ENCODE measurements at regions not wholly inside any gene's neighbourhood (a gene's known extent, or its start where the extent isn't known, plus 50 kb on each side); places are given as distances from the start of the nearest gene placed in this dataset.
"Not testable (repeated sequence)": the region's sequence is repeated elsewhere in the genome, so short reads cannot be mapped to it uniquely, and the experiment has no call there.

DNA sequence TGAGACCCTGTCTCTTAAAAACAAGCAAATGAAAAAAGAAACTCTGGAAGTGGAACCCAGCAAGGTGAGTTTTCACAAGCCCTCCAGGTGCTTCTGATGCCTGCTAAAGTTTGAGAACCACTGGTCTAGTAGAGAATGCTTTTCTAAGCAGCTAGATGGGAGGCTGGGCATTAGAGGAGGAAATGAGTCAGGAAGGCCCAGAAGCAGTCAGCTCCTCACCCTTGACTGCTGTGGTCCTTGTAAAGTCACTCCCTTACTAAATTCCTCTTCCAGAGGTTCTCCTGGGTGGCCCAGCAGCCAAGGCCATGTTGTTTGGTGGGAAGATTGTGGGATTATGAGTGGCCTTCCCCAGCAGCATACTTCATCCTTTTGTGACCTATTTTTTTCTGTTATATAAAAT, 52.0 kb upstream of the FYN start:
- no peak for DNase-seq (ENCODE audit: low spot score)

- DNase-seq (ENCODE audit: low spot score), result no peak
These were observed 53.6 kb upstream of the FYN start for GRCh38 chr6:111926731-111927302.

DNA sequence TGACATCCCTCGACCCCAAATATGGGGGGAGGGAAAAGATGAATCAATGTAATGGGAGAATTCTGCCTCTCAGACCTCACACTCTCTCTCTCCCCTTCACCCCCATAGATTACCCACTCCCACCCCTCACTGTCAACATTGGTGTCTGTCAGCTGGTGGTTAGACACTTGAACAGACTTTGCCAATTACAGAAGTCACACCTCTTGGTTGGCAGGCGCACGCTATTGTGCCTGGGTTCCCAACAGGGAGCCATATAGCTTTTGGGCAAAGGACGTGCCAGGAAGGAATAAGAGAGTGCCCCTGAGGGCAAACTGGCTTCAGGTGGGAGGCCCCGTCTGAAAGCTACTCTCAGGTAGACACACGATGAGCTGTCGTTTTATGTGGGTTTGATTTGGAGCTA, 54.1 kb upstream of the FYN start:
- DNase-seq (ENCODE audit: low spot score), result no peak

DNA sequence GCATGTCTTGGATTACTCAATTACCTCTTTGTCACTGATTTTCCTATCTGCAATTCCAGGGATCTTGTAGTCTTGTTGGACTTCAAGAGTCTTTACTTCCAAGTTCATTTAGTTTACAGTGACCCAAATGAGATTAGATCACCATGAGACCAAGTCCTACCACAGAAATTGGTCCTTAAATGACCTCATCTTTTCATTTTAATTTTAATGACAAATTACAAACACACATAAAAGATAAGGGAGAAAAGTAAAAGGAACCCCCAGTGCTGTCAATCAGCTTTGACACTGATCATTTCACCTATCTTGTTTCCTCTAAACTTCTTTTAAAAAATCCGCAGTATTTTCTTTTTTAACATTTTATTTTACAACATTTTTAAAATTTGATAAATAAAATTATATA, 54.9 kb upstream of the FYN start:
- DNase-seq (ENCODE audit: low spot score), result no peak

DNA sequence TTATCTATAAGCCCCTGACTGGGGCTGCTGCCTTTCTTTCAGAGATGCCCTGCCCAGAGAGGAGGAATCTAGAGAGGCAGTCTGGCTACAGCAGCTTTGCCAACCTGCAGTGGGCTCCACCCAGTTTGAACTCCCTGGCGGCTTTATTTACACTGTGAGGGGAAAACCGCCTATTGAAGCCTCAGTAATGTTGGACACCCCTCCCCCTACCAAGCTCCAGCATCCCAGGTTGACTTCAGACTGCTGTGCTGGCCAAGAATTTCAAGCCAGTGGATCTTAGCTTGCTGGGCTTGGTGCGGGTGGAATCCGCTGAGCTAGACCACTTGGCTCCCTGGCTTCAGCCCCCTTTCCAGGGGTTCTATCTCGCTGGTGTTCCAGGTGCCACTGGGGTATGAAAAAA, 61.4 kb upstream of the FYN start:
- DNase-seq (ENCODE audit: low spot score), result not testable (repeated sequence)

DNA sequence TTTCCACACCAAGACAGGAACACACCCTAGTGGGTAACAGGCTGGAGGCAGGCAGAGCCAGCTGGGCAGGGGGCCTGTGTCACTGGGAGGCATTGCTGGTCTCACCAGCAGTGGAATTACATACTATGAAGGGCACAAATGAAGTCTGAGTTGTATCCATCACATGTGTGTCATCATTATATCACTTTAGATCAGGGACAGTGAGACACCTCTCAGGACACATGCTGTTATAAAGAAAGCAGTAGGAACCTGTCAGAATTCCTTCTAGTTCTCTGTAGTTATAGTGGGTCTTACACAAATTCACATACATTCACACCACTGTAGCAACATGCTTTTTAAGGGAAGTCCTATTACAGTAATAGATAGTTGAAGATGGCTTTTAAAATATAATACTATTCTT, 63.5 kb upstream of the FYN start:
- DNase-seq (ENCODE audit: low spot score), result no peak

- DNase-seq (ENCODE audit: low spot score), result no peak
These were observed 65.5 kb upstream of the FYN start for GRCh38 chr6:111938710-111939109.

DNA sequence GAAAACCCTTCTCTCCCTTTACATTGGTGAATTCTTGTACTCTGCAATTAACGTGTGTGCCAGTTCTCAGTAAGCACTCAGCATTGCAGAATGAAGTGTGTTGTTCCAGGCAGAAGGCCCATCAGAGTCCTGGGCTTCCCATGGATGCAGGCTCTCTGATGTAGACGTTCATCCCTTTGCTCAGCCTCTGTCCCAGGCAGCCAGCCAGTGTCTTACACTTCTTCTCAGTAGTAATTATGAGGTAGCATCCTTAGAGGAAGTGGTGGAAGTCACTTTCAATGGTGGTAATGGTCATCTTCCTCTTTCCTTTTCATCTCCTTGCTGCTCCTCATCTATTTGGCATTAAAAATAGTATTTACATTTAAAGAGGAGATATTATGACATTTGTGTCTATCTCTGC, 66.7 kb upstream of the FYN start:
- no peak for DNase-seq (ENCODE audit: low spot score)

- DNase-seq (ENCODE audit: low spot score), result no peak
These were observed 67.5 kb upstream of the FYN start for GRCh38 chr6:111940801-111941200.

DNA sequence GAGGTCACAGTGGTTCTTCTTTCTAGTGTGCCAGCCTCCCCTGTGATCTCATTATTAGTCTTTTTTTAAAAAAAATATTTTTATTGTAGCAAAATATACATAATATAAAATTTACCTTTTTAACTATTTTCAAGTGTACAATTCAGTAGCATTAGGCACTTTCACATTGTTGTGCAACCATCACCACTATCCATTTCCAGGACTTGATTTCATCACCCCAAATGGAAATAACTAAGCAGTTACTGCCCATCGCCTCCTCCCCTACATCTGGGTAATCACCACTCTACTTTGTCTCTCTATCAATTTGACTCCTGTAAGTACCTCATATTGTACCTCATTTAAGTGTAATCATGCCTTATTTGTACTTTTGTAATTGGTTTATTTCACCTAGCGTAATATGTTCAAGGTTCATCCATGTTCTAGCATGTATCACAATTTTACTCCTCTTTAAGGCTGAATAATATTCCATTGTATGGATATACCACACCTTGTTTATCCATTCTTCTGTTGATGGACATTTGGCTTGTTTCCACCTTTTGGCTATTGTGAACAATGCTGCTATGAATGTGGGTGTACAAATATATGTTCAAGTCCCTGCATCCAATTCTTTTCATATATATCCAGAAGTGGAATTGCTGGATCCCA, 68.6 kb upstream of the FYN start:
- DNase-seq (ENCODE audit: low spot score), result no peak

DNA sequence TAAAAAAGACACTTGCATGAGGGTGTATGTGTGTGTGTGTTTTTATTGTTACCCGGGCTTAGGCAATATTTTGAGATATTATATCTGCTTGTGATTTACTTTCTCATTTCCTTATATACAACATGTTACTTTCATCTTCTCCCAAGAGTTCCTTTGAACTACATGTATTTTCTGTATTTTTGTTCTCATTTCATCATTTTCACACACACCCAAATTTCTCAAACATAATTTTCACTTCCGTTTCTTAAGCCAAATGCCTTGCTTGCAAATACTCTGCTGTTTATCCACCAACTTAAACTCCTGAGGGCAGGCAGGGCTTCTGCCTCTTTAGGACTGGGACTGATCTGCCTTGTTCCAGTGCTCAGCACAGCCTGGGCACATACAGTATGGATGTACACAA, 69.3 kb upstream of the FYN start:
- DNase-seq (ENCODE audit: low spot score), result no peak

GRCh38 chr6:111943266-111943665, 70.0 kb upstream of the FYN start:
- no peak for DNase-seq (ENCODE audit: low spot score)

GRCh38 chr6:111943726-111944125, 70.5 kb upstream of the FYN start:
- DNase-seq (ENCODE audit: low spot score), result no peak

DNA sequence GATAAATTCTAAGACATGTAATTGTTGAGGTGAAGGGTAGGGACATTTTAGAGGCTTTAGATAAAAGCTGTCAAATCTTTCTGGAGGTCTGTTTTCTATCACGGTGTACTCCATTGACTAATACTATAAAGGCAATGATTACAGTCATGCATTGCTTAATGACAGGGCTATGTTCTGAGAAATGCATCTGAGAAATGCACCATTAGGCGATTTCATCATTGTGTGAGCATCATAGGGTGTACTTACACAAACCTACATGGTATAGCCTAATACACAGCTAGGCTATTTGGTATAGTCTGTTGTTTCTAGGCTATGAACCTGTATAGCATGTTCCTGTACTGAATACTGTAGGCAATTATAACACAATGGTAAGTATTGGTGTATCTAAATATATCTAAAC, 71.3 kb upstream of the FYN start:
- no peak for DNase-seq (ENCODE audit: low spot score)

GRCh38 chr6:111949546-111949945, 76.3 kb upstream of the FYN start:
- no peak for DNase-seq (ENCODE audit: low spot score)

- DNase-seq (ENCODE audit: low spot score), result not testable (repeated sequence)
These were observed 76.7 kb upstream of the FYN start for GRCh38 chr6:111949984-111950383.

- no peak for DNase-seq (ENCODE audit: low spot score)
These were observed 77.6 kb upstream of the FYN start for GRCh38 chr6:111950661-111951496.

DNA sequence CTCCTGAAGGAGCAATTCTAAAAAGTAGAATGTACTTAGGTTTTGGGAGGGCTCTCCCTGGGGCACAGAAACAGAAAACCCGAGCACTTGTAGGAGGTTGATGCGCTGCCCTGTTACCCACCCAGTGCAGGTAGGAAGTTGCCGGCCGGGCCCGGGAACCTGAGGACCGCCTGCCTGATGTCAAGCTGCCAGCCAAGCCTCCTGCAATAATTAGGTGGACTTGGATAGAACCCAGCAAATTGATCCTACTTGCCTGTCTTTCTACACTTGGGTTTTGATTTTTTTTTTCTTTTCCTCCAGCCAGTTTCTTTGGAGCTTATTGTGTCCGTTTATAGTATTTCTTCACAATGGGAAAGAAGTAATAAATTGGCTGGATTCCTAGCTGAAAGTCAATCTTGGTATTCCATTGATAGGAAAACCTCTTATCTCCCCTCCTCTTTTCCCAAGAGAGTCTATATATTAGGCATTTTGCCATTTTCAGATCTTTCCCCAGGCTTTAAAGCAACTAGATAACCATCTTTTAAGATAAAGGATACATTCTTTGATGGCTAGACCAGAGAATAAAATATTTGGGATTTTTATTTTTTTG, 78.3 kb upstream of the FYN start:
- DNase-seq (ENCODE audit: low spot score), result no peak

DNA sequence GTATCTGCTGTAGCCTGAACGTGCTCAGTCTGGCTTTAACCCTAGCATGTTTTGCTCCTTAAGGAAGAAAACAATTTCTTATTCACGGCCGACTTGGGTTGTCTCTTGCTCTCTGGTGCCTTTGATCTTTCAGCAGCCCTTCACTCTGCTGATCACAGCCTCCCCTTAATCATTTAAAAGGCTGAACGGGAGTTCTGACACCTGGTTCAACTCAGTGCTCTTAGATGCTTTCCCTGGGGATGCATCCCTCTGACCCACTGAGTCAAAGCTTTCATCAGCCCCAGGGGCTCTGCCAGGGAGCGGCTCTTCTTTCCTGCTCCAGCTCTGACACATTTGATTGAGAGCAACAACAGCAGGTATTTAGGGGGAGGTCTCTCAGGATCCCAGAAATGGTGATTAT, 79.0 kb upstream of the FYN start:
- no peak for DNase-seq (ENCODE audit: low spot score)

DNA sequence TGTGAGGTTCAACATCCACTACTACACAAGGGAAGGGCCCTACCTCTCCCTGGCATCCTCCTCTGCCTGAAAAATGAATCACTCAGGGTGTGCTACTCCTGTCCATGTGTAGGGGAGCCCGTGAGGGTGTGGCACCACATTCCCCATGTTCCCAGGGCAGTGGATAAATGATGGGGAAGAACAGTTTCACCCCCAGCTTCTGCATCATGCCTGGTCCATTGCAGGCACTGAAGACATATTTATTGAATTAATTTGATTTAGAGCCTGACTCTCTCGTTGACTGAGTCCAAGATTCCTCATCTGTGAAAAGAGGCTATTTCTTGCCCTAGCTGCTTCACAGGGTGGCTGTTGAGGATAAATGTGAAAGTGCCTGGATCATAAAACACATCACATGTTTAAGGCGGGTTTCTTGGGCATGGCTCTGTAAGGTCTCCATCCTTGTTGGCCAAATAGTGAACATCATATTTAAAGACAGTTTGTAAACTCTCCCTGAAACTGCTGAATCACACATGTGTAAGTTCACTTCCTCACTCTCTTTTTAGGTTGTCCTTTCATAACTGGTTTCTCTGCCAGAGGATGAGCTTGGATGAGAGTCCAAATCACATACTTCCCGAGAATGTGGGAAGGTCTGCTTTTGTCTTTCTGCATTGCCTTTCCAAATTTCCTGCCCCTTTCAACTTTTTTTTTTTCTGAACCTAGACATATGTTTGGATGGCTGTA, 79.7 kb upstream of the FYN start:
- no peak for DNase-seq (ENCODE audit: low spot score)

- no peak for DNase-seq (ENCODE audit: low spot score)
These were observed 82.8 kb upstream of the FYN start for GRCh38 chr6:111956098-111956497.

DNA sequence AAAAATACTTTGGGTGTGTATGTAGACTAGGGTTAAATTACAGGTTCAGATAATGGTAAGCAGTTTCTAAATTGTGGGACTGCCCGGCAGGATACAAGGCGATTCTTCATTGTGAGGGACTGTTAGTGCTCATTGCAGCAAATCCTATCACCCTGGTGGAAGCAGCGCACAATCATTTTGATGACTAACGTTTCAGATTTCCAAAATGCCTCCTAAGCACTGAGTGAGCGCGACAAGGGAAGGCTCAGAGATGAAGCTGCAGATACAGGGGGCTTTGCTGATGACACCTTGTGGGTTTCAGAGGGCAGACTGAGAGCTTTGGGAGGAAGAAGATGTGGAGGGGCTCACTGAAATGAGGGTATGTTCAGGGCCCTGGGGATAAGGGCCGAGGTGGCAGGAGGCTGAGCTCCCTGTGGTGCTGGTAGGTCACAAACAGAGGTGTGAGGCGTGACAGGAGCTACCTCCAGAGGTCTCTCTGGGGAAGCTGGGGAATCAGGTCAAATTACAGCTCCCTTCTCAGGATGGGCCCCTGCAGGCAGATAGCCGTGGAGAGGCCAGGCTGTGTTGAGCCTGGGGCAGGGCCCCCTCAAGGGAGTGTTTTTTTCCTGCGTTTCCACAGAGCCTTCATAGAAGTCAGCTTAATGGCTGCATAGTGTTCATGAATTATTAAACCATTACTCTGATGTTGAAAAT, 84.5 kb upstream of the FYN start:
- DNase-seq (ENCODE audit: low spot score), result no peak

All from hematopoietic multipotent progenitor cell treated with erythropoietin and hydrocortisone succinate and interleukin-3 and kit ligand, for 17 days (in vitro differentiated cells).